Naive thymus-derived CD8-positive, alpha-beta T cell (primary cell): ENCODE measurements at regions not wholly inside any gene's neighbourhood (a gene's known extent, or its start where the extent isn't known, plus 50 kb on each side); places are given as distances from the start of the nearest gene placed in this dataset.
"Not testable (repeated sequence)": the region's sequence is repeated elsewhere in the genome, so short reads cannot be mapped to it uniquely, and the experiment has no call there.

ENCODE experiments used
- ATAC-seq, 2 donors: fragments of 150-1000 bp; cut with Tn5 transposase in 1 of 2; sonication (Bioruptor Pico), chemical (Tn5 transposase) in 1 of 2; 1 replicate in 1 of 2; 2 replicates in 1 of 2; pipeline ENCODE4 v1.10.0; 2021; ENCODE audit warnings: mild to moderate bottlenecking in 2 of 2, moderate library complexity in 2 of 2
- POLR2A ChIA-PET: fragments of 350-600 bp; sonication (Branson Sonifier 250); formaldehyde crosslinking; loops from one replicate; lab custom pipeline; 2021; ENCODE audit warnings: antibody characterized with exemption; lab: Charles Lee
- DNase-seq, 10 donors: peaks; one replicate each; pipeline versions ENCODE4 v3.0.0 to v3.0.0-alpha.2; 2020 to 2022
- H3K27ac Mint-ChIP-seq, 10 donors: one replicate each; pipeline ENCODE4 v1.8.0; 2020 to 2022; ENCODE audit warnings: mild to moderate bottlenecking in 10 of 10, mixed read lengths in 10 of 10, moderate library complexity in 4 of 10, inconsistent platforms in 1 of 10
- H3K27me3 Mint-ChIP-seq, 5 donors: one replicate each; pipeline ENCODE4 v1.8.0; 2021 to 2022; ENCODE audit warnings: mixed read lengths in 5 of 5
- H3K36me3 Mint-ChIP-seq, 3 donors: one replicate each; pipeline ENCODE4 v1.8.0; 2020 to 2022; ENCODE audit warnings: mixed read lengths in 3 of 3, mild to moderate bottlenecking in 2 of 3, inconsistent platforms in 1 of 3
- H3K4me1 Mint-ChIP-seq, 4 donors: one replicate each; pipeline ENCODE4 v1.8.0; 2021 to 2022; ENCODE audit warnings: mixed read lengths in 4 of 4
- H3K4me3 Mint-ChIP-seq, 10 donors: one replicate each; pipeline ENCODE4 v1.8.0; 2020 to 2022; ENCODE audit warnings: mild to moderate bottlenecking in 10 of 10, mixed read lengths in 10 of 10, moderate library complexity in 6 of 10, inconsistent platforms in 1 of 10
- H3K9me3 Mint-ChIP-seq, 9 donors: one replicate each; pipeline ENCODE4 v1.8.0; 2020 to 2022; ENCODE audit warnings: mixed read lengths in 9 of 9, mild to moderate bottlenecking in 3 of 9, inconsistent platforms in 1 of 9, moderate library complexity in 1 of 9

DNA sequence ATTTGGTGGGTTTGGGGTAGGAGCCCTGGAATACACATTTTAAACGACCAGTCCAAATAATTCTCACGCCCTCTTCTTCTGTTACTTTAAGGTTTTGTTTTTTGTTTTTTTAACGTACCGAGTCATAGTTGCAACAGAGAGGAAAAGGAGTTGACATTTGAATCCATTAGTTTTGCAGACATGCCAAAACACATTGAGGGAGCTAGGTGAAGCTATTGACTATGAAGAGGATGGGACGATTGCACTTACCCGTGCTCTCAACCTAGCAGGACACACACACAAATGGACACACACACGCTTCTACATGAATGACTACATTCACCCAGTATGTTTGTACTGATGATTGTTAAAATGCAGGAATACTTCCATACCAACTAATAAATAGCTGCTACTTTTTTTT, 54.3 kb upstream of the CIT start:
- DNase-seq (no peak), ATAC-seq (no peak)
- no peaks in the 10 kb centered on the region for H3K9me3 Mint-ChIP-seq
- H3K27me3 Mint-ChIP-seq, result peaks cover 0 to 3% (median 0%) of the 10 kb centered on the region in 5 donors
- no peaks in the 10 kb centered on the region for H3K36me3 Mint-ChIP-seq
- POLR2A ChIA-PET, result no interaction called here
- no peak overlapping the region for H3K4me3 Mint-ChIP-seq
- no peaks in the 10 kb centered on the region for H3K4me1 Mint-ChIP-seq
- H3K27ac Mint-ChIP-seq, result no peak overlapping the region

DNA sequence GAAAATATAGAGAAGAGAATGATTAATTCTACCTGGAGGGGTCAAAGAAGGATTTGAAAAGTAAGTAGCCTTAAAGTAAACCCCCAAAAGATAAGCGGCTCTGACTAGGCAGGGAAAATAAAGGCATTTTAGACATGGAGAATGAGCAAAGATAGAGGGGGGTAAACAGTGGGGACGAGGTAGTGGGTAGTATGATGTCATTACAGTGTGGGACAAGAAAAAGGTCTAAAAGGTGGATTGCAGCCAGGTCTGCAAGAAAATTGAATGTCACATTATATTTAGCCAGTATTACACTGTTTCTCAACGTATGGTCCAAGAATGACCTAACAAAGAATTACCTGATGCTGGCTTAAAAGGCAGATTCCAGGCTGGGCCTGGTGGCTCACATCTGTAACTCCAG, 55.8 kb upstream of the CIT start:
- H3K4me1 Mint-ChIP-seq, result no peaks in the 10 kb centered on the region
- H3K27me3 Mint-ChIP-seq, result peaks cover 0 to 3% (median 0%) of the 10 kb centered on the region in 5 donors
- H3K27ac Mint-ChIP-seq, result no peak overlapping the region
- DNase-seq (no peak), ATAC-seq (no peak)
- no peaks in the 10 kb centered on the region for H3K36me3 Mint-ChIP-seq
- POLR2A ChIA-PET, result no interaction called here
- no peaks in the 10 kb centered on the region for H3K9me3 Mint-ChIP-seq
- H3K4me3 Mint-ChIP-seq, result no peak overlapping the region

DNA sequence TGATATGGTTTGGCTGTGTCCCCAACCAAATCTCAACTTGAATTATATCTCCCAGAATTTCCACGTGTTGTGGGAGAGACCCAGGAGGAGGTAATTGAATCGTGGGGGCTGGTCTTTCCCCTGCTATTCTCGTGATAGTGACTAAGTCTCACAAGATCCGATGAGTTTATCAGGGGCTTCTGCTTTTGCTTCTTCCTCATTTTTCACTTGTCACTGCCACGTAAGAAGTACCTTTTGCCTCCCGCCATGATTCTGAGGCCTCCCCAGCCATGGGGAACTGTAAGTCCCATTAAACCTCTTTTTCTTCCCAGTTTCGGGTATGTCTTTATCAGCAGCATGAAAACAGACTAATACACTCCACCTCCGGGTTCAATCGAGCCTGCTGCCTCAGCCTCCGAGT, 54.3 kb upstream of the BICDL1 start:
- H3K4me3 Mint-ChIP-seq, H3K27me3 Mint-ChIP-seq, POLR2A ChIA-PET, H3K36me3 Mint-ChIP-seq, H3K4me1 Mint-ChIP-seq, DNase-seq, ATAC-seq, H3K9me3 Mint-ChIP-seq: not testable (repeated sequence)
- H3K27ac Mint-ChIP-seq, result peak overlapping the region in 1 of 10 donors; percentile 67

DNA sequence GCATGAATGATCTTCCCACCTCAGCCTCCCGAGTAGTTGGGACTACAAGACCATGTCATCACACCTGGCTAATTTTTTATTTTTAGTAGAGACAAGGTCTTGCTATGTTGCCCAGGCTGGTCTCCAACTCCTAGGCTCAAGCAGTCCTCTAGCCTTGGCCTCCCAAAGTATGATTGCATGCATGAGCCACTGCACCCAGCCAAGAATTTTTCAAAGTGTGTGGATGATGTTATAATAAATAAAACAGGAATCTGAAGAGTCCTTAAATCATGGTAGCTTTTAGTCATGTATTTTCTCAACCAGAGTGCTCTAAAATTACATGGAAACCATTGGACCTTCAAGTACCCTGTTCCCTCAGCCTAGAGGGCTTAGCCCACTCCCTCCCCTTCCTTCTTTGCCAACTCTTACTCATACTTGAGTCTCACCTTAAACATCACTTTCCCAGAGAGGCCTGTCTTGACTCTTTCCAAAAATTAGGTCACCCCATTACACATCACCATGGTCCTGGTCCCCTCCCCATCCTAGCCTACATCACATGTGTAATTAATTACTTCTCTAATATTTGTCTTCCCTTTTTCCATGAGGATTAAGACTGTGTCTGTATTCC, 52.2 kb upstream of the BICDL1 start:
- ATAC-seq (no peak), DNase-seq (no peak)
- POLR2A ChIA-PET, result no interaction called here
- Mint-ChIP-seq H3K27me3 (peaks cover 0 to 1% (median 0%) of the 10 kb centered on the region in 5 donors), H3K27ac (peak overlapping the region in 2 of 10 donors; percentile 21 to 63), H3K4me3 (no peak overlapping the region), H3K36me3 (no peaks in the 10 kb centered on the region), H3K9me3 (no peaks in the 10 kb centered on the region), H3K4me1 (no peaks in the 10 kb centered on the region)

DNA sequence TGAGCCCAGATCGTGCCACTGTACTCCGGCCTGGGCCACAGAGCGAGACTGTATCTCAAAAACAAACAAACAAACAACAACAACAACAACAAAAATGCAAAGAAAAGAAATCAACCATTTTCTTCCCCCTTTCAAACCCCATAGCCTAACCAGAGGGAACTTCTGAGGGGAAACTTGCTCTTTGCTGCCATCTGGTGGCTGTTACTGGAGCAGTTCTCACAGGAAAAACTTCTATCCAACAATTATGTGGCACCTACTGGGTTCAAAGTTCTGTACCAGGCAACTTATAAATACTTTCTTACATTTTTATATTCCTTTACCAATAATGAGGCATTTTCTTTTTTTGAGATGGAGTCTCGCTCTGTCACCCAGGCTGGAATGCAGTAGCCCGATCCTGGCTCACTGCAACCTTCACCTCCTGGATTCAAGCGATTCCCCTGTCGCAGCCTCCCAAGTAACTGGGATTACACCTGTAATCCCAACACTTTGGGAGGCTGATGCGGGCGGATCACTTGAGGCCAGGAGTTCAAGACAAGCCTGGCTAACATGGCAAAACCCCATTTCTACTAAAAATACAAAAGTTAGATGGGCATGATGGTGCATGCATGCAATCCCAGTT, 50.9 kb upstream of the BICDL1 start:
- Mint-ChIP-seq H3K4me3 (no peak overlapping the region), H3K27ac (peak overlapping the region in 1 of 10 donors; percentile 13), H3K9me3 (no peaks in the 10 kb centered on the region), H3K36me3 (no peaks in the 10 kb centered on the region), H3K4me1 (no peaks in the 10 kb centered on the region), H3K27me3 (peaks cover 0 to 2% (median 0%) of the 10 kb centered on the region in 5 donors)
- ATAC-seq (peak; percentile 81 to 90), DNase-seq (peak; percentile 47 to 73 (median 61))
- POLR2A ChIA-PET, result interaction anchor here (0.6 kb wide), 1 partner anchor 134 kb away, joined by 3 read pairs; no protein-coding TSS in a partner anchor
